ENCODE measurements at regions not wholly inside any gene's neighbourhood (a gene's known extent, or its start where the extent isn't known, plus 50 kb on each side); places are given as distances from the start of the nearest gene placed in this dataset.
"Not testable (repeated sequence)": the region's sequence is repeated elsewhere in the genome, so short reads cannot be mapped to it uniquely, and the experiment has no call there.

DNA sequence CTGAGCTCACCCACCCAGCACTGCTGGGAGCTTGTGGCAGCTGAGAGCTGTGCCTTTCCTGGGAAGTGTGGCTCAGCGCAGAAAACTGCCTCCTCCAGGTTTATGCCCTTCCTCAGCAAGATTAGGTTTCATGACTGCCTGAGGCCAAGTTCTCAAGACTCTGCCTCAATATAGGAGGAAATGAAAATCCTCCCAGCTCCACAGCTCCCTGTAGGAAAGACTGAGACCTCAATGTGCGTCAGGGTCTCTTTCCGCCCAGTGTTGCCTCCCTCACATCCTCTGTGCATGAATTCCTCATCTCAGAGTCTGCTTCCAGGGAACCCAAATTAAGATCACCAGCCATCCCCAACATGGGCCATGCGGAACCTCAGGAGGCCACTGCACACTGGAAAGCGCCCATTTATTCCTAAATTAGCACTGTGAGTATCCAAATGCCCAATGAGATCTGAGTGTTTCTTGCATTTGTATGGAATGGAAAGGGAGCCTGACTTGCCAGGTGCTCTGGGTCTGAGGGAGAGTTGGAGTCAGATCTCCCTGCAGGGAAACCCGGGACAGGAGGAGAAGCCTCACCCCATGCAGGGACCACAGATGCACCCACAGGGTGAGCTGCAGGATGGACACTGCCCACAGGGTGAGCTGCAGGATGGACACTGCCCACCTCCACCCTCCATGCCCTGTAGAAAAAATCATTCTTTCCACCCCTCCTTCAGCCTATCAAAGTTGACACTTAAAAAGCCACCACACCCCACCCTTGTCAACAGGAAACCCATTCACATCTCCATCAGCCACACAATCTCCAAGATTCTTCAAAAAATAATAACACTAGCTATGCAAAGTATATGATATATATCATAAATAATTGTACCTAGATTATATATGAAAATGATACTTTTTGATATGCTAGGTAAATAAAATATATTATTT is 97.4 kb upstream of the IGLL5 start:
- Mint-ChIP-seq H3K4me1 (peaks cover 7 to 67% (median 20%) of the 10 kb centered on the region in 4 donors), H3K4me3 (peak overlapping the region; percentile 33 to 80 (median 53))

DNA sequence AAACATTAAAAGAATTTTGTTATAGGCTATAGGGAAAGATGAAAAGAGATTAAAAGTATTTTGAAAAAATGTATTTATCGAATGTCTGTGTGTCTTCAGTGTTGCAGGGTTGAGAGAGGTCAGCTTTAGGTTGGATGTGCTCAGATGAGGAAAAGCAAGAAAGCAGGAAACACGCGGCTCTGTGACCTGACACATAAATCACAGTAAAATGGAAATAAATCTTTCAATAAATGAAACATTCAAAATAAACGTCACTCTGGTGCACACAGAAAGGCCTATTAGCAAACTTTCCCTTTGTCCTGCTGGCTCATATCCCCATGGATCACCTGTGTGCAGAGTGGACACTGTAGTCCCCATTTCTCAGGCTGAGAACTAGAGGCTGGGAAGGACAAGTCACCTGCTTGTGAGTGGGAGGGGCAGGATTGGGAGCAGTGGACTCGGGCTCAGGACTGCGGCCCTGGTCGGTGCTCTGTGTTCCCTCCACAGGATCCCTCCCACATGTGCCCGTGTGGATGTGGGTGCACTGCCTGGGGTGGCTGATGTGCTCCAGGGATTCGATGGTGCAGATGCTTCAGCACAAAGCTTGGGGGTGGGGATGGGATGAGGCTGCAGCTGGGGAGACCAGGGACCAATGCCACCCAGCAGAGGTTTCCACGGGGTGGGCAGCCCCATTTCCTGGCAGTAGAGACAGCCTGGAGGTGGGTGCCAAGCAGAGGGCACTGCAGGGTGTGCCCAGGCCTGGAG is 96.0 kb upstream of the IGLL5 start:
- Mint-ChIP-seq H3K27me3 (no peaks in the 10 kb centered on the region), H3K4me1 (peaks cover 6 to 66% (median 19%) of the 10 kb centered on the region in 4 donors), H3K4me3 (peak overlapping the region in 2 of 4 donors; percentile 26 to 46), H3K9me3 (peaks cover 0 to 2% (median 0%) of the 10 kb centered on the region in 7 donors), H3K27ac (peak overlapping the region in 2 of 3 donors; percentile 71 to 80), H3K36me3 (no peaks in the 10 kb centered on the region)
- H3K4me3 ChIP-seq (ENCODE audit: low read depth, low read length), result no peak overlapping the region
- no peak for DNase-seq
- no peaks in the 10 kb centered on the region for H3K27me3 ChIP-seq (ENCODE audit: control insufficient read depth, insufficient read depth, low read length)
- H3K36me3 ChIP-seq (ENCODE audit: control insufficient read depth, insufficient read depth, low read length), result no peaks in the 10 kb centered on the region
- H3K27ac ChIP-seq (ENCODE audit: insufficient read depth, low read length, poor library complexity, severe bottlenecking), result no peak overlapping the region
- ATAC-seq (ENCODE audit: low read depth in 2 of 2), result no peak
- peaks cover 56% of the 10 kb centered on the region for H3K4me1 ChIP-seq (ENCODE audit: control insufficient read depth, insufficient read depth, low read length, poor library complexity, severe bottlenecking)
- H3K9me3 ChIP-seq (ENCODE audit: control insufficient read depth in 2 of 2, low read length in 2 of 2), result no peaks in the 10 kb centered on the region

More for the DNA sequence above, 97.4 kb upstream of the IGLL5 start:
- peak overlapping the region; percentile 43 for H3K27ac ChIP-seq (ENCODE audit: insufficient read depth, low read length, poor library complexity, severe bottlenecking)
- Mint-ChIP-seq H3K27ac (peak overlapping the region; percentile 80 to 87 (median 81)), H3K9me3 (peaks cover 0 to 2% (median 0%) of the 10 kb centered on the region in 7 donors), H3K27me3 (no peaks in the 10 kb centered on the region), H3K36me3 (no peaks in the 10 kb centered on the region)
- no peaks in the 10 kb centered on the region for H3K9me3 ChIP-seq (ENCODE audit: control insufficient read depth in 2 of 2, low read length in 2 of 2)
- H3K36me3 ChIP-seq (ENCODE audit: control insufficient read depth, insufficient read depth, low read length), result no peaks in the 10 kb centered on the region
- no peak overlapping the region for H3K4me3 ChIP-seq (ENCODE audit: low read depth, low read length)
- no peak for DNase-seq
- ATAC-seq (ENCODE audit: low read depth in 2 of 2), result no peak
- no peaks in the 10 kb centered on the region for H3K27me3 ChIP-seq (ENCODE audit: control insufficient read depth, insufficient read depth, low read length)
- peaks cover 56% of the 10 kb centered on the region for H3K4me1 ChIP-seq (ENCODE audit: control insufficient read depth, insufficient read depth, low read length, poor library complexity, severe bottlenecking)

DNA sequence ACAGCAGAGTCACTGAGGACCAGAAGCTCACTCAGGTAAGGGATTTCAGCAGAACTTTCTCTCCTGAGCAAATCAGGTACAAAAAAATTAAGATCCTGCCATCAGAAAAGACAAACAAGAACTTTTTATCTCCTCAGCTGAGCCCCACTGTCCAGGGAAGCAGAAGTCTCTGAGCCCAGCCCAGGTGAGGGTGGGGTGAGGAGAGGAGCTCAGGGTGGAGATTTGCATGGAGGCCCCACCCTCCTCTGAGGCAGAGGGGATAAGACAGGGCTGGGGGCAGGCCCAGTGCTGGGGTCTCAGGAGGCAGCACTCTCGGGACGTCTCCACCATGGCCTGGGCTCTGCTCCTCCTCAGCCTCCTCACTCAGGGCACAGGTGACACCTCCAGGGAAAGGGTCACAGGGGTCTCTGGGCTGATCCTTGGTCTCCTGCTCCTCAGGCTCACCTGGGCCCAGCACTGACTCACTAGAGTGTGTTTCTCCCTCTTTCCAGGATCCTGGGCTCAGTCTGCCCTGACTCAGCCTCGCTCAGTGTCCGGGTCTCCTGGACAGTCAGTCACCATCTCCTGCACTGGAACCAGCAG is 95.3 kb upstream of the IGLL5 start:
- peak overlapping the region in 2 of 4 donors; percentile 35 to 39 for H3K4me3 Mint-ChIP-seq
- ATAC-seq (ENCODE audit: low read depth in 2 of 2); H3K9me3 Mint-ChIP-seq; H3K27me3 Mint-ChIP-seq; DNase-seq; H3K27me3 ChIP-seq (ENCODE audit: control insufficient read depth, insufficient read depth, low read length); H3K9me3 ChIP-seq (ENCODE audit: control insufficient read depth in 2 of 2, low read length in 2 of 2); H3K4me3 ChIP-seq (ENCODE audit: low read depth, low read length); H3K27ac ChIP-seq (ENCODE audit: insufficient read depth, low read length, poor library complexity, severe bottlenecking); H3K36me3 ChIP-seq (ENCODE audit: control insufficient read depth, insufficient read depth, low read length); H3K36me3 Mint-ChIP-seq: not testable (repeated sequence)
- peak overlapping the region in 2 of 3 donors; percentile 71 to 80 for H3K27ac Mint-ChIP-seq
- peaks cover 52% of the 10 kb centered on the region for H3K4me1 ChIP-seq (ENCODE audit: control insufficient read depth, insufficient read depth, low read length, poor library complexity, severe bottlenecking)
- peaks cover 6 to 62% (median 19%) of the 10 kb centered on the region in 4 donors for H3K4me1 Mint-ChIP-seq

DNA sequence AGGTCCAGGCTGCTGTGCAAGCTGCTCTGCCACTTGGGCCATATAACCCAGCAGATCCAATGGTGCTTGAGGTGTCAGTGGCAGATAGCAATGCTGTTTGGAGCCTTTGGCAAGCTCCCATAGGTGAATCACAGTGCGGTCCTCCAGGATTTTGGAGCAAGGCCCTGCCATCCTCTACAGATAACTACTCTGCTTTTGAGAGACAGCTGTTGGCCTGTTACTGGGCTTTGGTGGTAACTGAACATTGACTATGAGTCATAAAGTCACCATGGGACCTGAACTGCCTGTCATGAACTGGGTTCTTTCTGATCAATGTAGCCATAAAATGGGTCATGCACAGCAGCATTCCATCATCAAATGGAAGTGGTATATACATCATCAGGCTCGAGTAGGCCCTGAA is 92.0 kb upstream of the IGLL5 start:
- not testable (repeated sequence) for H3K36me3 ChIP-seq (ENCODE audit: control insufficient read depth, insufficient read depth, low read length); H3K27ac ChIP-seq (ENCODE audit: insufficient read depth, low read length, poor library complexity, severe bottlenecking); H3K4me3 Mint-ChIP-seq; H3K9me3 Mint-ChIP-seq; H3K27ac Mint-ChIP-seq; H3K36me3 Mint-ChIP-seq; H3K4me3 ChIP-seq (ENCODE audit: low read depth, low read length); H3K27me3 ChIP-seq (ENCODE audit: control insufficient read depth, insufficient read depth, low read length); H3K27me3 Mint-ChIP-seq; ATAC-seq (ENCODE audit: low read depth in 2 of 2); H3K9me3 ChIP-seq (ENCODE audit: control insufficient read depth in 2 of 2, low read length in 2 of 2); DNase-seq
- peaks cover 0 to 38% (median 14%) of the 10 kb centered on the region in 4 donors for H3K4me1 Mint-ChIP-seq
- peaks cover 19% of the 10 kb centered on the region for H3K4me1 ChIP-seq (ENCODE audit: control insufficient read depth, insufficient read depth, low read length, poor library complexity, severe bottlenecking)

DNA sequence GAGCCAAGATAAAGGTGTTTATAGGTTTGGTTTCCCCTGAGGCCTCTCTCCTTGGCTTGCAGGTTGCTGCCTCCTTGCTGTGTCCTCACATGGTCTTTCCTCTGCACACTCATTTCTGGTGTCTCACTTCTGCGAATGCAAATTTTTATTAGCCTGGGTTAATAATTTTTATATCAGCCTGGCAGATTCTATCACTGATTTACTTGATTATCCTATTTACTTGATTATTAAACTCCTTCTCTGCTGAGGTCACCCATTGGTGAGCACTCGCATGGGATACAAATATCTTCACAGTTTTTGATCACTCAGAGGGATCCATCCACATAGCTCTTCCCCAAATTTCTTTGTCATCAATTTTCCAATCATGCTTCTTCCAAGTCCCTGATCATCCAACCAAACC is 90.9 kb upstream of the IGLL5 start:
- Histone ChIP-seq H3K27ac (ENCODE audit: insufficient read depth, low read length, poor library complexity, severe bottlenecking) (no peak overlapping the region), H3K4me3 (ENCODE audit: low read depth, low read length) (no peak overlapping the region), H3K27me3 (ENCODE audit: control insufficient read depth, insufficient read depth, low read length) (no peaks in the 10 kb centered on the region), H3K9me3 (ENCODE audit: control insufficient read depth in 2 of 2, low read length in 2 of 2) (no peaks in the 10 kb centered on the region), H3K36me3 (ENCODE audit: control insufficient read depth, insufficient read depth, low read length) (no peaks in the 10 kb centered on the region), H3K4me1 (ENCODE audit: control insufficient read depth, insufficient read depth, low read length, poor library complexity, severe bottlenecking) (peaks cover 8% of the 10 kb centered on the region)
- DNase-seq (no peak), ATAC-seq (ENCODE audit: low read depth in 2 of 2) (no peak)
- peaks cover 0 to 27% (median 9%) of the 10 kb centered on the region in 4 donors for H3K4me1 Mint-ChIP-seq
- H3K36me3 Mint-ChIP-seq, result no peaks in the 10 kb centered on the region
- H3K9me3 Mint-ChIP-seq, result peaks cover 0 to 2% (median 0%) of the 10 kb centered on the region in 7 donors
- H3K27me3 Mint-ChIP-seq, result no peaks in the 10 kb centered on the region
- H3K27ac Mint-ChIP-seq, result peak overlapping the region in 1 of 3 donors; percentile 57
- H3K4me3 Mint-ChIP-seq, result no peak overlapping the region

DNA sequence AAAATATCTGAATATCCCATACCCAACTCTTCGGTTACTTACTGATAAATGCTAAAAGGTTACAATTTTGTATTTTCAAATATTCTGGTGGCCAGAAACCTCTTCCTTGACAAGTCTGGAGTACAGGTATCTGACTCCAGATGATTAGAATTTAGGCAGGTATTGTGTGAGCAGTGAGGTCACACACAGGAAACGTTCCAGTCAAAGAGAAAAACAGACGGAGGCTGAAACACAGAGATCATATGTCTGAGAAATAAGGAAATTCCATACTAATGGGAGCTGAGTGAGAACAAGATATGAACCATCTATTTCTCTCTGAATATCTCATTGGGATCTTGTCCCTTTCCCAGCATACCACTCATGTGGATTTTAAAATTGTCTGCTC is 89.4 kb upstream of the IGLL5 start:
- H3K27ac ChIP-seq (ENCODE audit: insufficient read depth, low read length, poor library complexity, severe bottlenecking), result no peak overlapping the region
- no peaks in the 10 kb centered on the region for H3K9me3 ChIP-seq (ENCODE audit: control insufficient read depth in 2 of 2, low read length in 2 of 2)
- no peaks in the 10 kb centered on the region for H3K36me3 ChIP-seq (ENCODE audit: control insufficient read depth, insufficient read depth, low read length)
- Mint-ChIP-seq H3K4me1 (peaks cover 0 to 23% (median 14%) of the 10 kb centered on the region in 4 donors), H3K27me3 (no peaks in the 10 kb centered on the region), H3K27ac (peak overlapping the region in 1 of 3 donors; percentile 26), H3K4me3 (no peak overlapping the region), H3K36me3 (no peaks in the 10 kb centered on the region), H3K9me3 (peaks cover 0 to 5% (median 0%) of the 10 kb centered on the region in 7 donors)
- H3K4me3 ChIP-seq (ENCODE audit: low read depth, low read length), result no peak overlapping the region
- no peak for DNase-seq
- H3K4me1 ChIP-seq (ENCODE audit: control insufficient read depth, insufficient read depth, low read length, poor library complexity, severe bottlenecking), result no peaks in the 10 kb centered on the region
- H3K27me3 ChIP-seq (ENCODE audit: control insufficient read depth, insufficient read depth, low read length), result no peaks in the 10 kb centered on the region
- no peak for ATAC-seq (ENCODE audit: low read depth in 2 of 2)

DNA sequence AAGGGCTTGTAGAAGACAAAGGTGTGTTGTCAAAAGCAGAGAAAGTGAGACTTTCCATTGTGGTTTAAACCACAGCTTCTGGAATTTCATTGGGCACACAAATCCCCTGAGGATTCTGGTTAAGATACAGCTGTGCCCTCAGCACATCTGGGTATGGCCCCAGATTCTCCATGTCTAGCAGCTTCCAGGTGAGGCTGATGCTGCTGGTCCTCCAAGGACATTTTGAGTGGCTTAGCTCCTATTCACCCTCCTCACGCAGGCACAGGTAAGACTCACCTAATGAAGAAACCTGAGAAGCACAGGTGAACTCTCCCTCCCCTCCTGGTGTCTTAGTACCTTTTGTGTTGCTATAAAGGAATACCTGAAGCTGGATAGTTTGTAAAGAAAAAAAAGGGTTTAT is 88.9 kb upstream of the IGLL5 start:
- H3K27ac Mint-ChIP-seq, result peak overlapping the region in 2 of 3 donors; percentile 26 to 39
- Histone ChIP-seq H3K9me3 (ENCODE audit: control insufficient read depth in 2 of 2, low read length in 2 of 2) (no peaks in the 10 kb centered on the region), H3K4me1 (ENCODE audit: control insufficient read depth, insufficient read depth, low read length, poor library complexity, severe bottlenecking) (no peaks in the 10 kb centered on the region), H3K27ac (ENCODE audit: insufficient read depth, low read length, poor library complexity, severe bottlenecking) (no peak overlapping the region), H3K4me3 (ENCODE audit: low read depth, low read length) (no peak overlapping the region), H3K36me3 (ENCODE audit: control insufficient read depth, insufficient read depth, low read length) (no peaks in the 10 kb centered on the region), H3K27me3 (ENCODE audit: control insufficient read depth, insufficient read depth, low read length) (no peaks in the 10 kb centered on the region)
- no peaks in the 10 kb centered on the region for H3K36me3 Mint-ChIP-seq
- ATAC-seq (ENCODE audit: low read depth in 2 of 2), result no peak
- peaks cover 0 to 27% (median 14%) of the 10 kb centered on the region in 4 donors for H3K4me1 Mint-ChIP-seq
- H3K9me3 Mint-ChIP-seq, result peaks cover 0 to 5% (median 0%) of the 10 kb centered on the region in 7 donors
- H3K27me3 Mint-ChIP-seq, result no peaks in the 10 kb centered on the region
- no peak for DNase-seq
- H3K4me3 Mint-ChIP-seq, result no peak overlapping the region

Data from CD4-positive, CD25-positive, alpha-beta regulatory T cell (primary cell).